ENCODE measurements at regions not wholly inside any gene's neighbourhood (a gene's known extent, or its start where the extent isn't known, plus 50 kb on each side); places are given as distances from the start of the nearest gene placed in this dataset.

DNA sequence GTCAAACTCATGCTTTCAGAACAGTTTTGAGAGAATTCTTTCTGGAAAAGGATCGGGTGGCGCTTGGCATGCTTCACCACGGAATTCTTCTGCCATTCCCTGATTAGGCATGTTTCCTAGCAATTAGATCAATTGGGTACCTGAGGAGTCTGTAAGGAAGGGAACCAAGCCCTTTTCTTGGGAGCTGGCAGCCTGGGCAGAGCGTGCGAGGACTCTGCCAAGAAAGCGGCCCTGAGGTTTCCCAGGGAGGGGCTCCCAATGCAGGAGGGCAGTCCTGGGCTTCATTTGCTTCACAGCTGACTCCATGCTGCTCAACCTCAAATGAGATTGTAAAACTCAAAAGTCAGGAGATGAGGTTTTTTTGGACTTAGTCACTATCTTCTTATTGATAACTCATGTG is 60.3 kb downstream of the MYCN start:
- POLR2A ChIA-PET, result no interaction called here

GRCh38 chr2:15999596-16000469 is 59.5 kb downstream of the MYCN start:
- ChIA-PET POLR2A (no interaction called here), CTCF (interaction anchor here (1.4 kb wide), 1 partner anchor 16 kb away, joined by 3 read pairs; no protein-coding TSS in a partner anchor)
- Histone ChIP-seq H3K27ac (ENCODE audit: insufficient read depth in 1 of 2, low read depth in 1 of 2, low read length in 2 of 2, poor library complexity in 1 of 2, severe bottlenecking in 2 of 2) (no peak overlapping the region), H3K4me3 (ENCODE audit: control insufficient read depth in 1 of 7, extremely low read depth in 1 of 7, insufficient read depth in 4 of 7, low read depth in 2 of 7, low read length in 6 of 7) (no peak overlapping the region), H3K27me3 (replicated peaks in 2 of 5; ENCODE audit: control insufficient read depth in 4 of 5, insufficient read depth in 5 of 5, low read length in 4 of 5) (no peaks in the 10 kb centered on the region), H3K36me3 (ENCODE audit: control insufficient read depth in 4 of 4, insufficient read depth in 4 of 4, low read length in 3 of 4) (no peaks in the 10 kb centered on the region), H3K9me3 (ENCODE audit: control extremely low read depth in 1 of 5, control insufficient read depth in 4 of 5, insufficient read depth in 2 of 5, low read depth in 1 of 5, low read length in 4 of 5) (peaks cover 0 to 7% (median 3%) of the 10 kb centered on the region in 5 experiments), H3K4me1 (ENCODE audit: control extremely low read depth in 1 of 4, control insufficient read depth in 4 of 4, insufficient read depth in 4 of 4, low read length in 3 of 4) (peaks cover 0 to 3% (median 0%) of the 10 kb centered on the region in 4 experiments)
- WGBS (ENCODE audit: insufficient coverage), result 98% methylated on average over 10 of the region's 11 CpGs
- no peak for DNase-seq

More for the DNA sequence above, 60.3 kb downstream of the MYCN start:
- Histone ChIP-seq H3K9me3 (ENCODE audit: control extremely low read depth in 1 of 5, control insufficient read depth in 4 of 5, insufficient read depth in 2 of 5, low read depth in 1 of 5, low read length in 4 of 5) (peaks cover 0 to 7% (median 3%) of the 10 kb centered on the region in 5 experiments), H3K27me3 (replicated peaks in 2 of 5; ENCODE audit: control insufficient read depth in 4 of 5, insufficient read depth in 5 of 5, low read length in 4 of 5) (no peaks in the 10 kb centered on the region), H3K27ac (ENCODE audit: insufficient read depth in 1 of 2, low read depth in 1 of 2, low read length in 2 of 2, poor library complexity in 1 of 2, severe bottlenecking in 2 of 2) (no peak overlapping the region), H3K4me3 (ENCODE audit: control insufficient read depth in 1 of 7, extremely low read depth in 1 of 7, insufficient read depth in 4 of 7, low read depth in 2 of 7, low read length in 6 of 7) (no peak overlapping the region), H3K4me1 (ENCODE audit: control extremely low read depth in 1 of 4, control insufficient read depth in 4 of 4, insufficient read depth in 4 of 4, low read length in 3 of 4) (peaks cover 0 to 5% (median 2%) of the 10 kb centered on the region in 4 experiments), H3K36me3 (ENCODE audit: control insufficient read depth in 4 of 4, insufficient read depth in 4 of 4, low read length in 3 of 4) (no peaks in the 10 kb centered on the region)
- no peak for DNase-seq
- WGBS (ENCODE audit: insufficient coverage), result 100% methylated on average over 6 of the region's 6 CpGs
- CTCF ChIA-PET, result interaction anchor here (1.0 to 1.4 kb wide), 2 partner anchors 11 to 15 kb away, joined by 3 read pairs; no protein-coding TSS in a partner anchor

DNA sequence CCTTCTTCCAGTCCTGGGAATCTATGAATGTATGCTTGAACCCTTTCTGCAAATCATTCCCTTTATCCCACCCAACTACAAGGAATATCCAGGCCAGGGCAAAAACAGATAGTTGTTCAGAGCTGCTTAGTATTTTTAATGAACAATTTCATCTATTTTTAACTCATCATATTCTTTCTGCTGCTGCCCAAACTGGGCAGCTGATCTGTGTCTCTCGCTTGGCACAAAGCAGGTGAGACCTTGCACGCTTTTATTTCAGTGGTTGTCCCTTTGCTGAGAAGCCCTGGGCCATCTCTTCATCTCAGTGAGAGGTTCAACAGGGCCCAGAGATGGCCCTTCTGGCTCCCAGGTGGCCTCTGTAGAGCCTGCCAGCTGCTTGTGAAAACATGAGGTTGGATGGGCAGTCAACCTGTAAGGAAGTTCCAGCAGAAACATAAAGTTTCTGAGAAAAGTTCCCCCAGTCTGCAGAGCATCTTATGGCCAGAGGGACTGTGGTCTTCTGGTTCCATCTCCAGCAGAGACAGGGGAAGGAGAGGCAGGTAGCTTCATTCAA is 57.5 kb downstream of the MYCN start:
- no peak overlapping the region for H3K27ac ChIP-seq (ENCODE audit: insufficient read depth in 1 of 2, low read depth in 1 of 2, low read length in 2 of 2, poor library complexity in 1 of 2, severe bottlenecking in 2 of 2)
- no peak overlapping the region for H3K4me3 ChIP-seq (ENCODE audit: control insufficient read depth in 1 of 7, extremely low read depth in 1 of 7, insufficient read depth in 4 of 7, low read depth in 2 of 7, low read length in 6 of 7)
- ChIA-PET CTCF (interaction anchor here (1.3 kb wide), 1 partner anchor 54 kb away, joined by 3 read pairs; no protein-coding TSS in a partner anchor), POLR2A (no interaction called here)
- 100% methylated on average over 2 of the region's 2 CpGs for WGBS (ENCODE audit: insufficient coverage)
- H3K36me3 ChIP-seq (ENCODE audit: control insufficient read depth in 4 of 4, insufficient read depth in 4 of 4, low read length in 3 of 4), result no peaks in the 10 kb centered on the region
- DNase-seq, result no peak
- peaks cover 0 to 3% (median 0%) of the 10 kb centered on the region in 4 experiments for H3K4me1 ChIP-seq (ENCODE audit: control extremely low read depth in 1 of 4, control insufficient read depth in 4 of 4, insufficient read depth in 4 of 4, low read length in 3 of 4)
- peaks cover 0 to 5% (median 2%) of the 10 kb centered on the region in 5 experiments for H3K9me3 ChIP-seq (ENCODE audit: control extremely low read depth in 1 of 5, control insufficient read depth in 4 of 5, insufficient read depth in 2 of 5, low read depth in 1 of 5, low read length in 4 of 5)
- H3K27me3 ChIP-seq (replicated peaks in 2 of 5; ENCODE audit: control insufficient read depth in 4 of 5, insufficient read depth in 5 of 5, low read length in 4 of 5), result no peaks in the 10 kb centered on the region

DNA sequence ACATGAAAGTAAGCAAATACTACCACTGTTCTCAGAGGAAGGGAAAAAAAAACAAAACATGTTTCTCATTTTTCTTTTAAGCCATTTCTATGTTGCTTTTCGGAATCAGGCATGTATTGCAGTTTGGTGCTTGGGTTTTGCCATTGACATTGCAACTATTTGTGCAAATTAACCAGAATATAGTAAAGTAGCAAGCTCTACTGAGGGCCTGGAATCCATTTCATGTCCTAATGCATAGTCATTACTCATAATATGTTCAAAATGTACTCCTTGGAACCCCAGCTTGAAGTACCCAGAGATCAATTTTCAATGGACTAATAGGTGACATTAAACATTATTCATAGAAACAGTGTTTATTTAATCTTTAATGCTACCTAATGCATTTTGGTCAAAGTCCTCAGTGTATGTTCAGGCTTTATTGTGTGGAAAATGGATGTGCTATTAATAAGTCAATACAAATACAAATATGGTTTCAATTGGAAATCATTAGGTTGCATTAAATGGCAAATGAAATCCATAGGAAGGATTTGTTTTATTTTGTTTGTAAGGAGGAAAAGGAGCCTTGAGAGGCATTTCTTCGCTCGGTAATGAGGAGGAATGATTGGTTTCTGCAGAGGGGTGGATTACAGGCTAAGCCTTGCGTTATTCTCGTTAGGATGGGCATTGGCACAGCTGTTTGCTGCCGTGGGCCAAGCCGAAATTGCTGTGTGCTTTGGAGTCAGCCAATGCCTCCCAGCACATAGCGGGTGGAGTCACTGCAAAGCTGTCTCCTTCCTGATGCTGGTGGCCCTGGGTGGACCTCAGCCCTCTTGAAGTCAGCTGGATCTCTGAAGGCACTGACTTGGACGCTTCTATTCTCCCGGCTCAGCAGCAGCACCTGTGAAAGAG is 56.4 kb downstream of the MYCN start:
- Histone ChIP-seq H3K9me3 (ENCODE audit: control extremely low read depth in 1 of 5, control insufficient read depth in 4 of 5, insufficient read depth in 2 of 5, low read depth in 1 of 5, low read length in 4 of 5) (no peaks in the 10 kb centered on the region), H3K4me1 (ENCODE audit: control extremely low read depth in 1 of 4, control insufficient read depth in 4 of 4, insufficient read depth in 4 of 4, low read length in 3 of 4) (peaks cover 0 to 3% (median 0%) of the 10 kb centered on the region in 4 experiments), H3K36me3 (ENCODE audit: control insufficient read depth in 4 of 4, insufficient read depth in 4 of 4, low read length in 3 of 4) (no peaks in the 10 kb centered on the region), H3K27ac (ENCODE audit: insufficient read depth in 1 of 2, low read depth in 1 of 2, low read length in 2 of 2, poor library complexity in 1 of 2, severe bottlenecking in 2 of 2) (no peak overlapping the region), H3K27me3 (replicated peaks in 2 of 5; ENCODE audit: control insufficient read depth in 4 of 5, insufficient read depth in 5 of 5, low read length in 4 of 5) (no peaks in the 10 kb centered on the region), H3K4me3 (ENCODE audit: control insufficient read depth in 1 of 7, extremely low read depth in 1 of 7, insufficient read depth in 4 of 7, low read depth in 2 of 7, low read length in 6 of 7) (no peak overlapping the region)
- POLR2A ChIA-PET, result no interaction called here
- CTCF ChIA-PET, result interaction anchor here (1.3 kb wide), 1 partner anchor 53 kb away, joined by 3 read pairs; no protein-coding TSS in a partner anchor
- no peak for DNase-seq
- 75% methylated on average over 9 of the region's 10 CpGs for WGBS (ENCODE audit: insufficient coverage)

Measured in common myeloid progenitor, CD34-positive (primary cell).